ENCODE measurements at regions not wholly inside any gene's neighbourhood (a gene's known extent, or its start where the extent isn't known, plus 50 kb on each side); places are given as distances from the start of the nearest gene placed in this dataset.

- FAIRE-seq (no peak), DNase-seq (ENCODE audit: low read depth, low spot score) (no peak), ATAC-seq (no peak)
- no peaks in the 10 kb centered on the region for H4K20me1 ChIP-seq (ENCODE audit: control insufficient read depth, insufficient read depth)
- SMC1A ChIA-PET (ENCODE audit: uncharacterized antibody, unreplicated experiment), result no interaction called here
- no TSS peak for BruUV-seq (replicated peaks)
- CTCF ChIA-PET, result no interaction called here
- in situ Hi-C loops (cut with MboI) (no loop called here), intact Hi-C loops (cut with micrococcal nuclease; ENCODE audit: unreplicated experiment) (no loop called here)
- no peaks in the 10 kb centered on the region for H3K4me1 ChIP-seq (ENCODE audit: control insufficient read depth, insufficient read depth, low read length)
- H3K4me2 ChIP-seq (ENCODE audit: control insufficient read depth, insufficient read depth), result no peak overlapping the region
- H2AFZ ChIP-seq (ENCODE audit: control insufficient read depth, low read depth, low read length), result no peak overlapping the region
- no peak overlapping the region for H3K4me3 ChIP-seq
- H3K9me3 ChIP-seq (replicated peaks; ENCODE audit: control insufficient read depth, insufficient read depth, low read length), result no peaks in the 10 kb centered on the region
- no peaks in the 10 kb centered on the region for H3K36me3 ChIP-seq (ENCODE audit: control insufficient read depth in 2 of 2, insufficient read depth in 2 of 2, low read length in 1 of 2)
- POLR2A ChIA-PET, result no interaction called here
- no peaks in the 10 kb centered on the region for H3K79me2 ChIP-seq (ENCODE audit: control insufficient read depth, insufficient read depth, low read length)
- no peak for TF ChIP-seq IRF4 (IDR thresholded peaks at IDR 0.05; ENCODE audit: low read depth, low read length)
- no peak for TF ChIP-seq IKZF2 (IDR thresholded peaks at IDR 0.05)
- 30% methylated on average over 6 of the region's 6 CpGs for WGBS (ENCODE audit: insufficient coverage, insufficient replicate concordance, low lambda C conversion rate, missing lambda C conversion rate)
- H3K27ac ChIP-seq (ENCODE audit: control insufficient read depth, insufficient read depth), result no peak overlapping the region
- no peaks in the 10 kb centered on the region for H3K27me3 ChIP-seq (replicated peaks in 1 of 2; ENCODE audit: control insufficient read depth in 2 of 2, insufficient read depth in 2 of 2, low read length in 1 of 2)
- RAD21 ChIA-PET (ENCODE audit: unreplicated experiment), result no interaction called here
- H3K9ac ChIP-seq (ENCODE audit: control insufficient read depth, insufficient read depth, low read length), result no peak overlapping the region
Measured at GRCh38 chr10:8639486-8640185, 585.1 kb downstream of the GATA3 start.

- Histone ChIP-seq H3K79me2 (ENCODE audit: control insufficient read depth, insufficient read depth, low read length) (no peaks in the 10 kb centered on the region), H3K9ac (ENCODE audit: control insufficient read depth, insufficient read depth, low read length) (no peak overlapping the region), H4K20me1 (ENCODE audit: control insufficient read depth, insufficient read depth) (no peaks in the 10 kb centered on the region), H3K27ac (ENCODE audit: control insufficient read depth, insufficient read depth) (no peak overlapping the region), H3K36me3 (ENCODE audit: control insufficient read depth in 2 of 2, insufficient read depth in 2 of 2, low read length in 1 of 2) (no peaks in the 10 kb centered on the region), H2AFZ (ENCODE audit: control insufficient read depth, low read depth, low read length) (no peak overlapping the region), H3K4me1 (ENCODE audit: control insufficient read depth, insufficient read depth, low read length) (no peaks in the 10 kb centered on the region), H3K27me3 (replicated peaks in 1 of 2; ENCODE audit: control insufficient read depth in 2 of 2, insufficient read depth in 2 of 2, low read length in 1 of 2) (no peaks in the 10 kb centered on the region), H3K9me3 (replicated peaks; ENCODE audit: control insufficient read depth, insufficient read depth, low read length) (no peaks in the 10 kb centered on the region), H3K4me2 (ENCODE audit: control insufficient read depth, insufficient read depth) (no peak overlapping the region), H3K4me3 (no peak overlapping the region)
- 47% methylated on average over 3 of the region's 3 CpGs for WGBS (ENCODE audit: insufficient coverage, insufficient replicate concordance, low lambda C conversion rate, missing lambda C conversion rate)
- ATAC-seq (no peak), FAIRE-seq (no peak), DNase-seq (ENCODE audit: low read depth, low spot score) (no peak)
- ChIA-PET POLR2A (no interaction called here), CTCF (no interaction called here), RAD21 (ENCODE audit: unreplicated experiment) (no interaction called here), SMC1A (ENCODE audit: uncharacterized antibody, unreplicated experiment) (no interaction called here)
- intact Hi-C loops (cut with micrococcal nuclease; ENCODE audit: unreplicated experiment) (no loop called here), in situ Hi-C loops (cut with MboI) (no loop called here)
- TF ChIP-seq SMAD1 (IDR thresholded peaks at IDR 0.05; ENCODE audit: low read depth, partially characterized antibody) (no peak), USF1 (IDR thresholded peaks at IDR 0.05; ENCODE audit: borderline replicate concordance, extremely low read length, insufficient read depth, low read depth, low read length) (no peak), RB1 (IDR thresholded peaks at IDR 0.05; ENCODE audit: borderline replicate concordance) (no peak), RUNX3 (IDR thresholded peaks at IDR 0.05; ENCODE audit: low read length) (no peak)
- BruUV-seq (replicated peaks), result no TSS peak
Measured at GRCh38 chr10:8640301-8640700, 585.8 kb downstream of the GATA3 start.
